CD4-positive, CD25-positive, alpha-beta regulatory T cell (primary cell): ENCODE measurements at regions not wholly inside any gene's neighbourhood (a gene's known extent, or its start where the extent isn't known, plus 50 kb on each side); places are given as distances from the start of the nearest gene placed in this dataset.

Experiments
- ATAC-seq, 2 donors: fragments of 150-1000 bp; cut with Tn5 transposase; one replicate each; pipeline ENCODE4 v1.10.0; 2021; ENCODE audit warnings: low read depth in 2 of 2, moderate number of reproducible peaks in 2 of 2, moderate library complexity in 1 of 2
- DNase-seq, 3 donors: peaks; one replicate each; pipeline versions ENCODE4 v3.0.0 to v3.0.0-alpha.2; 2012 to 2022; ENCODE audit warnings: mixed read lengths in 1 of 3
- H3K27ac ChIP-seq: one replicate; pipeline ENCODE4 v1.7.0; 2013; ENCODE audit warnings: mild to moderate bottlenecking, low read length; ENCODE audit not compliant: insufficient read depth, poor library complexity, severe bottlenecking
- H3K27me3 ChIP-seq: one replicate; pipeline ENCODE4 v1.7.0; 2013; ENCODE audit warnings: low read length; ENCODE audit not compliant: control insufficient read depth, insufficient read depth
- H3K36me3 ChIP-seq: one replicate; pipeline ENCODE4 v1.7.0; 2013; ENCODE audit warnings: mild to moderate bottlenecking, low read length, moderate library complexity; ENCODE audit not compliant: control insufficient read depth, insufficient read depth
- H3K4me1 ChIP-seq: 2 replicates; pipeline ENCODE4 v1.7.0; 2013; ENCODE audit warnings: mild to moderate bottlenecking, low read length; ENCODE audit not compliant: insufficient read depth, control insufficient read depth, poor library complexity, severe bottlenecking
- H3K4me3 ChIP-seq: one replicate; pipeline ENCODE4 v1.7.0; 2013; ENCODE audit warnings: low read depth, mild to moderate bottlenecking, low read length, moderate library complexity
- H3K9me3 ChIP-seq, 2 experiments: 1 replicate in 1 of 2; 2 replicates in 1 of 2; pipeline ENCODE4 v1.7.0; 2013; ENCODE audit warnings: low read length in 2 of 2, mild to moderate bottlenecking in 1 of 2, moderate library complexity in 1 of 2; ENCODE audit not compliant: control insufficient read depth in 2 of 2
- H3K27ac Mint-ChIP-seq, 3 donors: one replicate each; pipeline ENCODE4 v1.8.0; 2020 to 2022; ENCODE audit warnings: mild to moderate bottlenecking in 3 of 3, mixed read lengths in 3 of 3, moderate library complexity in 2 of 3
- H3K27me3 Mint-ChIP-seq: one replicate; pipeline ENCODE4 v1.8.0; 2022; ENCODE audit warnings: mild to moderate bottlenecking, mixed read lengths
- H3K36me3 Mint-ChIP-seq: one replicate; pipeline ENCODE4 v1.8.0; 2020; ENCODE audit warnings: mixed read lengths
- H3K4me1 Mint-ChIP-seq, 4 donors: one replicate each; pipeline ENCODE4 v1.8.0; 2020 to 2022; ENCODE audit warnings: mixed read lengths in 4 of 4, mild to moderate bottlenecking in 1 of 4
- H3K4me3 Mint-ChIP-seq, 4 donors: one replicate each; pipeline ENCODE4 v1.8.0; 2020 to 2022; ENCODE audit warnings: mild to moderate bottlenecking in 4 of 4, mixed read lengths in 4 of 4, moderate library complexity in 3 of 4
- H3K9me3 Mint-ChIP-seq, 7 donors: one replicate each; pipeline ENCODE4 v1.8.0; 2020 to 2022; ENCODE audit warnings: mixed read lengths in 7 of 7, mild to moderate bottlenecking in 3 of 7, moderate library complexity in 2 of 7

DNA sequence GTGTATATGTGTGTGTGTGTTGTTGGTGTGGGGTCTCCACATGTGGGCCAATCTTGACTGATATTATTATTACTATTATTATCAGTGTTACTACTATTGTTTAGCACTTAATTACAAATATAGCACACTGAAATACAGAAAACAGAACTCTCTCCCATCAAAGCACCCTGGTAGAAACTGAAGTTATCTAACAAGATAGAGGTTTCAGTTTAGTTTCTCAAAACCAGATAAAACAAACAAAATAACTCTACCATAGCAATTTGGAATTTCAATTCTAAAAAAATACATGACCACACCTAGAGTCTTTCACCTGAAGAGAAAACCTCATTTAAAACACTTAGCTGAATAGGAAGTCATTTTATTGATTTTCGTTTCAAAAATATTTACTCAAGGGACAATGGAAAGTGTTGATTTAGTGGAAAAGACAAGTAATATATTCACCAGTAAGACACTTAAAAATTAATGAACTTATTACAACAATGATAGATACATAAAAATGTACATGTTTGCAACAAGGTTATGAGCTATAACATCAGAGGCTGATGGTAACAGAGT lies 252.3 kb downstream of the PDHA2 start:
- Mint-ChIP-seq H3K27me3 (no peaks in the 10 kb centered on the region), H3K36me3 (no peaks in the 10 kb centered on the region), H3K27ac (no peak overlapping the region), H3K4me3 (no peak overlapping the region), H3K9me3 (peaks cover 0 to 29% (median 3%) of the 10 kb centered on the region in 7 donors), H3K4me1 (no peaks in the 10 kb centered on the region)
- ATAC-seq (no peak), DNase-seq (no peak)
- Histone ChIP-seq H3K4me3 (no peak overlapping the region), H3K27ac (no peak overlapping the region), H3K9me3 (no peaks in the 10 kb centered on the region), H3K4me1 (no peaks in the 10 kb centered on the region), H3K36me3 (no peaks in the 10 kb centered on the region), H3K27me3 (no peaks in the 10 kb centered on the region)

DNA sequence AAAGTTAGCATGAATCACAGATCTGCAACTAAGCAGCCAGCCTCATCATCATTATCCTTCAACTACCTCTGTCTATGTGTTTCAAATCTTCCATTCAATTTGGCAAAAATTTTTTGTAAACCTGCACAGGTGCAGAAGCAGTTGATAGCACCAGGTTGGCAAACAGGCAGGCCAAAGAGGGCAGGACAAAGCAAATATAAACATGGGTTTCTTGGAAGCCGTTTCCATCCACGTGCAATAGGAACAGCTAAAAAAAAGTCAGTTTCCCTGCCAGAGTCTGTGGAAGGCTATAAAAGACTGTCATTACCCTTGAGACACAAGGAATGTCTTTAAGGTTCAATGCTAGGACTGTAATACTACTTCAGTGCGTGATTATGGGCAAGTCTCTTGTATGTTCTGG lies 253.2 kb downstream of the PDHA2 start:
- ATAC-seq (no peak), DNase-seq (no peak)
- H3K4me3 Mint-ChIP-seq, result no peak overlapping the region
- H3K4me1 ChIP-seq, result no peaks in the 10 kb centered on the region
- H3K9me3 Mint-ChIP-seq, result peaks cover 0 to 30% (median 4%) of the 10 kb centered on the region in 7 donors
- H3K36me3 ChIP-seq, result no peaks in the 10 kb centered on the region
- H3K9me3 ChIP-seq, result no peaks in the 10 kb centered on the region
- no peak overlapping the region for H3K27ac Mint-ChIP-seq
- H3K27me3 ChIP-seq, result no peaks in the 10 kb centered on the region
- no peaks in the 10 kb centered on the region for H3K27me3 Mint-ChIP-seq
- H3K36me3 Mint-ChIP-seq, result no peaks in the 10 kb centered on the region
- H3K27ac ChIP-seq, result no peak overlapping the region
- H3K4me3 ChIP-seq, result no peak overlapping the region
- no peaks in the 10 kb centered on the region for H3K4me1 Mint-ChIP-seq

DNA sequence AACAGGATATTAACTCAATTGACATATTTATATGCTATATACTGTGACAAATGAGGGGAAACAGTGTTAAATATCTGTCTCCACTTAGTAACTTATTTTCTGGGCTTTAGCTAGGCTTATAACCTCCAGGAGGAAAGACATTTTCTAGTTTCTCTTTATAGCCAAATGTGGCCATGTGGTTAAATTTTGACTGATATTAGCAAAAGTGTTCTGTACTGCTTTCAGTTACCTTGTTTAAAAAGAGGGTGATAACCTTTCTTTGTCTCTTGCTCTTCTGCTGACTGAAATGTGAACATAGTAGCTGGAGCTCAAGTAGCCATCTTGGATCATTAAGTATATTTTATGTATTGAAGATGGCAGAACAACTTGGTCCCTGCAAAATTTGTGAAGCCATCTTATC lies 253.7 kb downstream of the PDHA2 start:
- Mint-ChIP-seq H3K9me3 (peaks cover 0 to 30% (median 4%) of the 10 kb centered on the region in 7 donors), H3K27ac (no peak overlapping the region), H3K36me3 (no peaks in the 10 kb centered on the region), H3K4me1 (no peaks in the 10 kb centered on the region), H3K27me3 (no peaks in the 10 kb centered on the region), H3K4me3 (no peak overlapping the region)
- Histone ChIP-seq H3K9me3 (no peaks in the 10 kb centered on the region), H3K27ac (no peak overlapping the region), H3K36me3 (no peaks in the 10 kb centered on the region), H3K27me3 (no peaks in the 10 kb centered on the region), H3K4me1 (no peaks in the 10 kb centered on the region), H3K4me3 (no peak overlapping the region)
- DNase-seq, result no peak
- no peak for ATAC-seq

DNA sequence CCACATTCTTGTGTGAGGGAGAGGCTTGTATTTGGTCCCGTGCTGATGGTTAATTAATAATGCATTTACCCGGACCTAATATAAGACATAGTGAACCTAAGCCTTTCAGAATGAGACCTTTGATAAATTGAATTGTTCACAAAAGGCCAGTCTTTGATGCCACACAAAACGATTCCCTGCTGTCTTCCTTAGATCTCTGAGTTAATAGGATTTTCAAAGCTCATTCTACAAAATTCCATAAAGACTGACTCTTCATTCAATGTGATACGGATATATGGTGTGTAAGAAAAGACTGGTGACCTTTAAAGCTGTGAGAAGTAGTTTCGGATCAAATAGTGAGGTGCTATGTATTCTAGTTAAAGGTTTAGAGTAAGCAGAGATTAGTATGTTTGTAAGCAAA lies 254.3 kb downstream of the PDHA2 start:
- no peaks in the 10 kb centered on the region for H3K36me3 Mint-ChIP-seq
- DNase-seq, result no peak
- Histone ChIP-seq H3K4me3 (no peak overlapping the region), H3K27ac (no peak overlapping the region), H3K4me1 (no peaks in the 10 kb centered on the region), H3K9me3 (no peaks in the 10 kb centered on the region), H3K36me3 (no peaks in the 10 kb centered on the region), H3K27me3 (no peaks in the 10 kb centered on the region)
- no peak overlapping the region for H3K4me3 Mint-ChIP-seq
- ATAC-seq, result no peak
- H3K27me3 Mint-ChIP-seq, result no peaks in the 10 kb centered on the region
- H3K27ac Mint-ChIP-seq, result no peak overlapping the region
- no peaks in the 10 kb centered on the region for H3K4me1 Mint-ChIP-seq
- peaks cover under 1 to 27% (median 4%) of the 10 kb centered on the region in 7 donors for H3K9me3 Mint-ChIP-seq

- H3K36me3 ChIP-seq, result no peaks in the 10 kb centered on the region
- no peak for ATAC-seq
- no peak overlapping the region for H3K4me3 ChIP-seq
- H3K27ac ChIP-seq, result no peak overlapping the region
- no peaks in the 10 kb centered on the region for H3K4me1 ChIP-seq
- H3K9me3 Mint-ChIP-seq, result peaks cover 0 to 30% (median 5%) of the 10 kb centered on the region in 7 donors
- no peaks in the 10 kb centered on the region for H3K4me1 Mint-ChIP-seq
- H3K27me3 ChIP-seq, result no peaks in the 10 kb centered on the region
- H3K36me3 Mint-ChIP-seq, result no peaks in the 10 kb centered on the region
- no peaks in the 10 kb centered on the region for H3K27me3 Mint-ChIP-seq
- no peak overlapping the region for H3K27ac Mint-ChIP-seq
- no peak for DNase-seq
- H3K4me3 Mint-ChIP-seq, result no peak overlapping the region
- H3K9me3 ChIP-seq, result peaks cover 0 to 4% of the 10 kb centered on the region in 2 experiments
Measured at GRCh38 chr4:96097040-96097607, 257.2 kb downstream of the PDHA2 start.

GRCh38 chr4:96097693-96098092 lies 257.8 kb downstream of the PDHA2 start:
- Histone ChIP-seq H3K36me3 (no peaks in the 10 kb centered on the region), H3K9me3 (peaks cover 0 to 4% of the 10 kb centered on the region in 2 experiments), H3K4me3 (no peak overlapping the region), H3K27ac (no peak overlapping the region), H3K4me1 (no peaks in the 10 kb centered on the region), H3K27me3 (no peaks in the 10 kb centered on the region)
- Mint-ChIP-seq H3K4me3 (no peak overlapping the region), H3K27me3 (no peaks in the 10 kb centered on the region), H3K36me3 (no peaks in the 10 kb centered on the region), H3K27ac (no peak overlapping the region), H3K4me1 (no peaks in the 10 kb centered on the region), H3K9me3 (peaks cover 2 to 29% (median 5%) of the 10 kb centered on the region in 7 donors)
- ATAC-seq, result no peak
- DNase-seq, result no peak

GRCh38 chr4:96099031-96099430 lies 259.1 kb downstream of the PDHA2 start:
- Mint-ChIP-seq H3K36me3 (no peaks in the 10 kb centered on the region), H3K27me3 (no peaks in the 10 kb centered on the region), H3K4me3 (no peak overlapping the region), H3K4me1 (no peaks in the 10 kb centered on the region), H3K27ac (no peak overlapping the region), H3K9me3 (peaks cover 2 to 34% (median 5%) of the 10 kb centered on the region in 7 donors)
- Histone ChIP-seq H3K36me3 (no peaks in the 10 kb centered on the region), H3K4me1 (no peaks in the 10 kb centered on the region), H3K9me3 (peaks cover 0 to 10% of the 10 kb centered on the region in 2 experiments), H3K4me3 (no peak overlapping the region), H3K27ac (no peak overlapping the region), H3K27me3 (no peaks in the 10 kb centered on the region)
- DNase-seq (no peak), ATAC-seq (no peak)

DNA sequence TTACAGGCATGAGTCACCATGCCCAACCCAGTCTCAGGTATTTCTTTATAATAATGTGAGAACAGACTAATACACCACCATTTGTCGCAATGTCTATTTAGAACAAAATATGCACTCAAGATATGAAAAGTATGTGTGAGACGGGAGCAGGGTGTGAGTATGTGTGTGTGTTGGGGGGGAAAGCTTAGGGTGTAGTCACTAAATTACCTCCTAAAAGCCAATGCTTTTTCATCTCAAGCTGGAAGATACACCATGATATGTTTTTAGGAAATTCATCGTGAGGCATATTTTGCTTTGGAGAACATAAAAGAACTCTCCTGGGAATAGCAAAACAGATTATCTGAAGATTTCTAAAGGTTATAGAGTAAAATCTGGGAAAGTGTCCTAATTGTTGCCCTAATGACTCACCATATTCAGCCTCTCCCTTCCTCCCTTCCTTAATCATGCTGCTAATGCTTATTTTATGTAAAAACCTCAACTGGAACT lies 262.7 kb downstream of the PDHA2 start:
- H3K36me3 ChIP-seq, result no peaks in the 10 kb centered on the region
- H3K4me1 ChIP-seq, result no peaks in the 10 kb centered on the region
- no peak overlapping the region for H3K4me3 ChIP-seq
- DNase-seq (no peak), ATAC-seq (no peak)
- Mint-ChIP-seq H3K4me3 (no peak overlapping the region), H3K36me3 (no peaks in the 10 kb centered on the region), H3K4me1 (no peaks in the 10 kb centered on the region), H3K27ac (no peak overlapping the region), H3K9me3 (peaks cover 1 to 25% (median 5%) of the 10 kb centered on the region in 7 donors), H3K27me3 (no peaks in the 10 kb centered on the region)
- H3K27ac ChIP-seq, result no peak overlapping the region
- no peaks in the 10 kb centered on the region for H3K27me3 ChIP-seq
- H3K9me3 ChIP-seq, result peaks cover 0 to 10% of the 10 kb centered on the region in 2 experiments
